ENCODE measurements at regions not wholly inside any gene's neighbourhood (a gene's known extent, or its start where the extent isn't known, plus 50 kb on each side); places are given as distances from the start of the nearest gene placed in this dataset.
A peak's percentile ranks its signal among the peaks of the same experiment; 100 is the strongest.

- no peak for DNase-seq (ENCODE audit: low read depth in 2 of 2)
Measured at GRCh38 chr1:224504297-224505041, 69.9 kb upstream of the WDR26 start.

GRCh38 chr1:224505454-224506093 is 71.0 kb upstream of the WDR26 start:
- DNase-seq (ENCODE audit: low read depth in 2 of 2), result no peak

- no peak for DNase-seq (ENCODE audit: low read depth in 2 of 2)
Measured at GRCh38 chr1:224506141-224506814, 71.7 kb upstream of the WDR26 start.

GRCh38 chr1:224507771-224508523 is 73.3 kb upstream of the WDR26 start:
- no peak for DNase-seq (ENCODE audit: low read depth in 2 of 2)

- no peak for DNase-seq (ENCODE audit: low read depth in 2 of 2)
Measured at GRCh38 chr1:224509907-224510306, 75.3 kb upstream of the WDR26 start.

GRCh38 chr1:224510880-224511645 is 76.5 kb upstream of the WDR26 start:
- DNase-seq (ENCODE audit: low read depth in 2 of 2), result no peak

GRCh38 chr1:224512600-224513151 is 78.1 kb upstream of the WDR26 start:
- DNase-seq (ENCODE audit: low read depth in 2 of 2), result no peak

- DNase-seq (ENCODE audit: low read depth in 2 of 2), result no peak
Measured at GRCh38 chr1:224513383-224513782, 78.8 kb upstream of the WDR26 start.

- peak; percentile 72 to 88 for DNase-seq (ENCODE audit: low read depth in 2 of 2)
Measured at GRCh38 chr1:224513787-224514209, 79.2 kb upstream of the WDR26 start.

- no peak for DNase-seq (ENCODE audit: low read depth in 2 of 2)
Measured at GRCh38 chr1:224517171-224517570, 82.6 kb upstream of the WDR26 start.

GRCh38 chr1:224518528-224518927 is 83.9 kb upstream of the WDR26 start:
- DNase-seq (ENCODE audit: low read depth in 2 of 2), result no peak

GRCh38 chr1:224519874-224520273 is 85.3 kb upstream of the WDR26 start:
- DNase-seq (ENCODE audit: low read depth in 2 of 2), result no peak

GRCh38 chr1:224520808-224521207 is 86.2 kb upstream of the WDR26 start:
- no peak for DNase-seq (ENCODE audit: low read depth in 2 of 2)

GRCh38 chr1:224521904-224522734 is 87.5 kb upstream of the WDR26 start:
- DNase-seq (ENCODE audit: low read depth in 2 of 2), result no peak

- DNase-seq (ENCODE audit: low read depth in 2 of 2), result no peak
Measured at GRCh38 chr1:224523676-224524075, 89.1 kb upstream of the WDR26 start.

GRCh38 chr1:224524679-224525078 is 90.1 kb upstream of the WDR26 start:
- DNase-seq (ENCODE audit: low read depth in 2 of 2), result no peak

- no peak for DNase-seq (ENCODE audit: low read depth in 2 of 2)
Measured at GRCh38 chr1:224525411-224526040, 90.6 kb upstream of the CNIH3 start.

- no peak for DNase-seq (ENCODE audit: low read depth in 2 of 2)
Measured at GRCh38 chr1:224526771-224527170, 89.3 kb upstream of the CNIH3 start.

GRCh38 chr1:224528900-224529299 is 87.2 kb upstream of the CNIH3 start:
- DNase-seq (ENCODE audit: low read depth in 2 of 2), result no peak

- no peak for DNase-seq (ENCODE audit: low read depth in 2 of 2)
Measured at GRCh38 chr1:224529844-224530243, 86.3 kb upstream of the CNIH3 start.
